ENCODE measurements at regions not wholly inside any gene's neighbourhood (a gene's known extent, or its start where the extent isn't known, plus 50 kb on each side); places are given as distances from the start of the nearest gene placed in this dataset.

DNA sequence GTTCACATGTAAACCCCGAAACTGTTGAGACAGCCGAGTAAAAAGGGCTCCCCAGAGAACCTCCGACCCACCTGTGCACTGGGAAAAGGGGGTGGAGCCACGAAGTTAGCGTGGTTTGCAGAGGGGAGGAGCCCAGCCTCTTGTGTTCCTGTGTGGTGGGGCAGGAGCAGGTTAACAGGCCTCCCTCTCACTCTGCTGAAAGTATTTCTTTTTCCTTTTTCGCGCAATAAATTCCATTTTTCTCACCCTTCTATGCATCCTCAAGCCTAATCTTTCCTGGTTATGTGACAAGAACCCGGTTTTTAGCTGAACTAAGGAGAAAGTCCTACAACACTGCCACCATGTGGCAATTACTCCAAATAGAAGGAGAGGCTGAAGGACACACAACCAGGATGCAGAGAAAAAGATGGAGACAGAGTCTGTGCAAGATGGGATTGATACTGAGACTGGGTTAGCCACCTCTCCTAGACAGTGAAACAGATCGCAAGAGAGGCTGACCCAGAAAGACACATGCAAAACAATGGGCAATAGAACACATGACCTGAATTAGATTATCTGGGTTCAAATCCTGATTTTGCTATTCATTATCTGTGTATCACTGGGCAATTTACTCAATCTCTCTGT lies 168.7 kb upstream of the PRSS16 start:
- Histone ChIP-seq H3K4me3 (ENCODE audit: insufficient read depth, low read length, poor library complexity, severe bottlenecking) (peak overlapping the region; percentile 51), H3K4me2 (ENCODE audit: low read depth, low read length, poor library complexity, severe bottlenecking) (peak overlapping the region; percentile 57), H3K27ac (ENCODE audit: low read depth, low read length) (no peak overlapping the region), H3K9me3 (ENCODE audit: insufficient read depth, low read length) (no peaks in the 10 kb centered on the region), H3K79me2 (ENCODE audit: insufficient read depth, low read length) (no peaks in the 10 kb centered on the region), H3K27me3 (ENCODE audit: low read length) (no peaks in the 10 kb centered on the region), H3F3A (ENCODE audit: insufficient read depth) (no peaks in the 10 kb centered on the region), H2AFZ (ENCODE audit: low read depth, low read length, severe bottlenecking) (peak overlapping the region; percentile 86), H3K9ac (ENCODE audit: low read length) (peak overlapping the region; percentile 33), H3K36me3 (ENCODE audit: low read length) (no peaks in the 10 kb centered on the region), H4K20me1 (ENCODE audit: low read depth, low read length) (no peaks in the 10 kb centered on the region), H3K9me2 (replicated peaks; ENCODE audit: insufficient read depth, low read length) (no peaks in the 10 kb centered on the region)
- TF ChIP-seq, protein P1, sequence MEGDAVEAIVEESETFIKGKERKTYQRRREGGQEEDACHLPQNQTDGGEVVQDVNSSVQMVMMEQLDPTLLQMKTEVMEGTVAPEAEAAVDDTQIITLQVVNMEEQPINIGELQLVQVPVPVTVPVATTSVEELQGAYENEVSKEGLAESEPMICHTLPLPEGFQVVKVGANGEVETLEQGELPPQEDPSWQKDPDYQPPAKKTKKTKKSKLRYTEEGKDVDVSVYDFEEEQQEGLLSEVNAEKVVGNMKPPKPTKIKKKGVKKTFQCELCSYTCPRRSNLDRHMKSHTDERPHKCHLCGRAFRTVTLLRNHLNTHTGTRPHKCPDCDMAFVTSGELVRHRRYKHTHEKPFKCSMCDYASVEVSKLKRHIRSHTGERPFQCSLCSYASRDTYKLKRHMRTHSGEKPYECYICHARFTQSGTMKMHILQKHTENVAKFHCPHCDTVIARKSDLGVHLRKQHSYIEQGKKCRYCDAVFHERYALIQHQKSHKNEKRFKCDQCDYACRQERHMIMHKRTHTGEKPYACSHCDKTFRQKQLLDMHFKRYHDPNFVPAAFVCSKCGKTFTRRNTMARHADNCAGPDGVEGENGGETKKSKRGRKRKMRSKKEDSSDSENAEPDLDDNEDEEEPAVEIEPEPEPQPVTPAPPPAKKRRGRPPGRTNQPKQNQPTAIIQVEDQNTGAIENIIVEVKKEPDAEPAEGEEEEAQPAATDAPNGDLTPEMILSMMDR (IDR thresholded peaks at IDR 0.05; ENCODE audit: insufficient read depth, low read length, poor library complexity, severe bottlenecking) = peak; percentile 100
- TF ChIP-seq EZH2phosphoT487 (conservative IDR thresholded peaks at IDR 0.05; ENCODE audit: low read length) = no peak

GRCh38 chr6:27081188-27081587 lies 166.3 kb upstream of the PRSS16 start:
- H3K9me3 ChIP-seq (ENCODE audit: insufficient read depth, low read length) = no peaks in the 10 kb centered on the region
- no peaks in the 10 kb centered on the region for H3K36me3 ChIP-seq (ENCODE audit: low read length)
- no peak overlapping the region for H3K4me2 ChIP-seq (ENCODE audit: low read depth, low read length, poor library complexity, severe bottlenecking)
- no peak for TF ChIP-seq EZH2phosphoT487 (conservative IDR thresholded peaks at IDR 0.05; ENCODE audit: low read length)
- TF ChIP-seq, protein P1 (IDR thresholded peaks at IDR 0.05; ENCODE audit: insufficient read depth, low read length, poor library complexity, severe bottlenecking) = no peak
- H3K27ac ChIP-seq (ENCODE audit: low read depth, low read length) = no peak overlapping the region
- H3K9me2 ChIP-seq (replicated peaks; ENCODE audit: insufficient read depth, low read length) = no peaks in the 10 kb centered on the region
- no peaks in the 10 kb centered on the region for H3F3A ChIP-seq (ENCODE audit: insufficient read depth)
- no peaks in the 10 kb centered on the region for H4K20me1 ChIP-seq (ENCODE audit: low read depth, low read length)
- no peak overlapping the region for H2AFZ ChIP-seq (ENCODE audit: low read depth, low read length, severe bottlenecking)
- H3K9ac ChIP-seq (ENCODE audit: low read length) = no peak overlapping the region
- H3K27me3 ChIP-seq (ENCODE audit: low read length) = no peaks in the 10 kb centered on the region
- no peak overlapping the region for H3K4me3 ChIP-seq (ENCODE audit: insufficient read depth, low read length, poor library complexity, severe bottlenecking)
- no peaks in the 10 kb centered on the region for H3K79me2 ChIP-seq (ENCODE audit: insufficient read depth, low read length)

GRCh38 chr6:27081931-27082330 lies 165.6 kb upstream of the PRSS16 start:
- Histone ChIP-seq H3K27ac (ENCODE audit: low read depth, low read length) (no peak overlapping the region), H3K9me2 (replicated peaks; ENCODE audit: insufficient read depth, low read length) (no peaks in the 10 kb centered on the region), H3K4me2 (ENCODE audit: low read depth, low read length, poor library complexity, severe bottlenecking) (no peak overlapping the region), H4K20me1 (ENCODE audit: low read depth, low read length) (no peaks in the 10 kb centered on the region), H3K36me3 (ENCODE audit: low read length) (no peaks in the 10 kb centered on the region), H3K4me3 (ENCODE audit: insufficient read depth, low read length, poor library complexity, severe bottlenecking) (no peak overlapping the region), H3F3A (ENCODE audit: insufficient read depth) (no peaks in the 10 kb centered on the region), H3K9ac (ENCODE audit: low read length) (no peak overlapping the region), H3K9me3 (ENCODE audit: insufficient read depth, low read length) (no peaks in the 10 kb centered on the region), H3K27me3 (ENCODE audit: low read length) (no peaks in the 10 kb centered on the region), H2AFZ (ENCODE audit: low read depth, low read length, severe bottlenecking) (no peak overlapping the region), H3K79me2 (ENCODE audit: insufficient read depth, low read length) (no peaks in the 10 kb centered on the region)
- no peak for TF ChIP-seq EZH2phosphoT487 (conservative IDR thresholded peaks at IDR 0.05; ENCODE audit: low read length)
- TF ChIP-seq, protein P1 (IDR thresholded peaks at IDR 0.05; ENCODE audit: insufficient read depth, low read length, poor library complexity, severe bottlenecking) = no peak
